K562 (cell line): ENCODE measurements at regions not wholly inside any gene's neighbourhood (a gene's known extent, or its start where the extent isn't known, plus 50 kb on each side); places are given as distances from the start of the nearest gene placed in this dataset.
"Not testable (repeated sequence)": the region's sequence is repeated elsewhere in the genome, so short reads cannot be mapped to it uniquely, and the experiment has no call there.

ENCODE experiments used
- ZNF263 ChIP-seq: sonication (generic); formaldehyde crosslinking; IDR thresholded peaks from 2 replicates; pipeline ENCODE4 v1.8.0; 2022; ENCODE audit warnings: mild to moderate bottlenecking, missing genetic modification reagents, borderline replicate concordance
- TF ChIP-seq, protein P1 (sequence below), 2 experiments: fragments of 450-650 bp; IDR thresholded peaks; 2 replicates each; pipeline ENCODE4 v1.6.1; 2016; ENCODE audit warnings: mild to moderate bottlenecking in 2 of 2, borderline replicate concordance in 1 of 2, low read depth in 1 of 2, moderate library complexity in 1 of 2
- TF ChIP-seq, protein P2 (sequence below): sonication (generic); formaldehyde crosslinking; IDR thresholded peaks from 2 replicates; pipeline ENCODE4 v1.8.1; 2022; ENCODE audit warnings: missing genetic modification reagents

DNA sequence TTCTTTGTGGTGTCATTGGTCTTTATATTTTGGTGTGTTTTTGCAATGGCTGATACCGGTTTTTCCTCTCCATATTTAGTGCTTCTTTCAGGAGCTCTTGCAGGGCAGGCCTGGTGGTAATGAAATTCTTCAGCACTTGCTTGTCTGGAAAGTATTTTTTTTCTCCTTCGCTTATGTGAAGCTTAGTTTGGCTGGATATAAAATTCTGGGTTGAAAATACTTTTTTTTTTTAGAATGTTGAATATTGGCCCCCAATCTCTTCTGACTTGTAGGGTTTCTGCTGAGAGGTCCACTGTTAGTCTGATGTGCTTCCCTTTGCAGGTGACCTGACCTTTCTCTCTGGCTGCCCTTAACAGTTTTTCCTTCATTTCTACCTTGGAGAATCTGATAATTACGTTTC lies 82.7 kb downstream of the XCL2 start:
- not testable (repeated sequence) for TF ChIP-seq ZNF263 (CRISPR knock-in tag)
- TF ChIP-seq, protein P1, sequence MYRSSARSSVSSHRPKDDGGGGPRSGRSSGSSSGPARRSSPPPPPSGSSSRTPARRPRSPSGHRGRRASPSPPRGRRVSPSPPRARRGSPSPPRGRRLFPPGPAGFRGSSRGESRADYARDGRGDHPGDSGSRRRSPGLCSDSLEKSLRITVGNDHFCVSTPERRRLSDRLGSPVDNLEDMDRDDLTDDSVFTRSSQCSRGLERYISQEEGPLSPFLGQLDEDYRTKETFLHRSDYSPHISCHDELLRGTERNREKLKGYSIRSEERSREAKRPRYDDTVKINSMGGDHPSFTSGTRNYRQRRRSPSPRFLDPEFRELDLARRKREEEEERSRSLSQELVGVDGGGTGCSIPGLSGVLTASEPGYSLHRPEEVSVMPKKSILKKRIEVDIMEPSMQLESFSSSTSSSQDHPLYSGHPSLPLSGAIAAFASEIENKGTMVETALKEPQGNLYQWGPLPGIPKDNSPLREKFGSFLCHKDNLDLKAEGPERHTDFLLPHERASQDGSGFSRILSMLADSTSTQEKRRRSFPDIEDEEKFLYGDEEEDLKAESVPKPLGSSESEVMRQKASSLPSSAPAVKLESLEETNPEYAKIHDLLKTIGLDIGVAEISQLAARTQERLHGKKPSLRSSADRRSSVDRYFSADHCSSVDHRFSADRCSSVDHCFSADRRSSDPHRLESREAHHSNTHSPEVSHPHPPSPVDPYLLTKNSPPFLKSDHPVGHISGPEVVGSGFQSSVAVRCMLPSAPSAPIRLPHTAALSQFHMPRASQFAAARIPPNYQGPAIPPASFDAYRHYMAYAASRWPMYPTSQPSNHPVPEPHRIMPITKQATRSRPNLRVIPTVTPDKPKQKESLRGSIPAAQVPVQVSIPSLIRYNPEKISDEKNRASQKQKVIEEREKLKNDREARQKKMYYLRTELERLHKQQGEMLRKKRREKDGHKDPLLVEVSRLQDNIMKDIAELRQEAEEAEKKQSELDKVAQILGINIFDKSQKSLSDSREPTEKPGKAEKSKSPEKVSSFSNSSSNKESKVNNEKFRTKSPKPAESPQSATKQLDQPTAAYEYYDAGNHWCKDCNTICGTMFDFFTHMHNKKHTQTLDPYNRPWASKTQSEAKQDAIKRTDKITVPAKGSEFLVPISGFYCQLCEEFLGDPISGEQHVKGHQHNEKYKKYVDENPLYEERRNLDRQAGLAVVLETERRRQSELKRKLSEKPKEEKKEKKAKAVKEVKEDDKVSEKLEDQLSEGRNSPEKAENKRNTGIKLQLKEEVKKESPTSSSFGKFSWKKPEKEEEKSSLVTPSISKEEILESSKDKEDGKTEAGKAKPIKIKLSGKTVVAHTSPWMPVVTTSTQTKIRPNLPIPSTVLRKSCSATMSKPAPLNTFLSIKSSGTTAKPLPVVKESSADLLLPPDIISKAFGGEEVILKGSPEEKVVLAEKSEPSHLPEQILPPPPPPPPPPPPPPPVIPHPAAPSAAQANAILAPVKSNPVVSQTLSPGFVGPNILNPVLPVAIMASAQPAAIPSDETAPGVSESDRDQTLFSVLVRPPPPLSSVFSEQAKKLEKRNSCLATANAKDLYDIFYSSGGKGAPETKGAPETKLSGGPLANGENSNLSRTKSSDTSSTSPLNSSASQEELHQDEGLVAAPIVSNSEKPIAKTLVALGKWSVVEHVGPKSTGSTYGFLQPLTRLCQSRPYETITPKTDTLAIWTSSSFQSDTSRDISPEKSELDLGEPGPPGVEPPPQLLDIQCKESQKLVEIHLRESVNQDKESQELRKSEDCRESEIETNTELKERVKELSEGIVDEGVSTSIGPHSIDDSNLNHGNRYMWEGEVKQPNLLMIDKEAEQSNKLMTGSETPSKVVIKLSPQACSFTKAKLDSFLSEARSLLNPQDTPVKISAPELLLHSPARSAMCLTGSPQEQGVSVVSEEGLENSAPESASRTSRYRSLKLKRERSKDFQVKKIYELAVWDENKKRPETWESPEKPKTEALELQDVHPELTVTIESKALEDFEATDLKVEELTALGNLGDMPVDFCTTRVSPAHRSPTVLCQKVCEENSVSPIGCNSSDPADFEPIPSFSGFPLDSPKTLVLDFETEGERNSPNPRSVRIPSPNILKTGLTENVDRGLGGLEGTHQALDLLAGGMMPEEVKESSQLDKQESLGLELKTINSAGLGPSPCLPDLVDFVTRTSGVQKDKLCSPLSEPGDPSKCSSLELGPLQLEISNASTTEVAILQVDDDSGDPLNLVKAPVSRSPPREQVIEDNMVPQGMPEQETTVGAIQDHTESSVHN (IDR thresholded peaks at IDR 0.05; ENCODE audit: borderline replicate concordance in 1 of 2, low read depth in 1 of 2) = not testable (repeated sequence)
- TF ChIP-seq, protein P2, sequence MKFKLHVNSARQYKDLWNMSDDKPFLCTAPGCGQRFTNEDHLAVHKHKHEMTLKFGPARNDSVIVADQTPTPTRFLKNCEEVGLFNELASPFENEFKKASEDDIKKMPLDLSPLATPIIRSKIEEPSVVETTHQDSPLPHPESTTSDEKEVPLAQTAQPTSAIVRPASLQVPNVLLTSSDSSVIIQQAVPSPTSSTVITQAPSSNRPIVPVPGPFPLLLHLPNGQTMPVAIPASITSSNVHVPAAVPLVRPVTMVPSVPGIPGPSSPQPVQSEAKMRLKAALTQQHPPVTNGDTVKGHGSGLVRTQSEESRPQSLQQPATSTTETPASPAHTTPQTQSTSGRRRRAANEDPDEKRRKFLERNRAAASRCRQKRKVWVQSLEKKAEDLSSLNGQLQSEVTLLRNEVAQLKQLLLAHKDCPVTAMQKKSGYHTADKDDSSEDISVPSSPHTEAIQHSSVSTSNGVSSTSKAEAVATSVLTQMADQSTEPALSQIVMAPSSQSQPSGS (CRISPR knock-in tag) = not testable (repeated sequence)
